NCI-H69 (cell line): ENCODE measurements at regions not wholly inside any gene's neighbourhood (a gene's known extent, or its start where the extent isn't known, plus 50 kb on each side); places are given as distances from the start of the nearest gene placed in this dataset.

Experiments used
- DNase-seq: peaks from one replicate; lab custom pipeline; 2025; lab: John Stamatoyannopoulos, UW

DNA sequence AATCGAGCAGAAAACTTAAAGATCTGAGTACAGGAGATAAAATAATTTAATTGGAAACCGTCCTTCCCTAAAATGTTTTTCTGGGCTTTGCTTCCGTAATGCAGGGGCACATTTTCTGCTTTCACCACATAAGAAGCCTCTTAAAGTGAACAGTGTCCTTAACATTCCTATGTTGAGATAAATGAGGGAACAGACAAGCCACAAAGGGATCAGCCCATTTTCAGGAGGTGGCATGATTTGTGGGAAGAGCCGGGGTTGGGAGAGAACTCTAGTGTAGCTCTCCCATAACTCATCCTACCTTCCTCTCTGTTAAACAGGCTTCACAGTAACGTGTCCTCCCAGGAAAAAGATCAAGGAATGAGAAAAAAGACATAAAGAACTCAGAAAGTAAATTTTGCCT lies 56.9 kb upstream of the ACVR1C start:
- no peak for DNase-seq

DNA sequence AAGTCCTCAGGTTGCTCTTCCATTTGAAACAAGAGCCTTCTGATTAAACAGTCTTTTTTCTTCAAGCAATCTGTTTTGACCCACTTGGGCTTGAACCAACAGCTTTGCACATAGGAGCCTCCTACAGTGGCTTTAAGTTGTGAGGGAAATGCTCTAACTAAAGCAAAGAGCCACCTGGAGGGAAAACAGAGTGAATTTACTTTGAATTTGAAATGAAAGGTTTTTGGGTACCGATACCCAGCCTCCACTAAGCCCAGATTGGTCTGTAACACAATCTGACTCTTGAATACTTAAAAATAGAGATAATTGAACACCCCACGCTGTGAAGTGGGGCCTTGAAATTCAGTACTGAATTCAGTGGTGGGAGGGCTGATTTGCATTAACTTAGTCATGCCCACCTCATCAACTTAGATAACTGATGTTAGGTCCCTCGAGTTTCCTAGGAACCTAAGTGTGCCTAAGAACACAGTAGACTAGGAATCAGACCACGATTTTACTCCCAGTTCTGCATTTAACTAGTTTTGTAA lies 56.3 kb upstream of the ACVR1C start:
- peak; percentile 27 for DNase-seq
